A549 (cell line): ENCODE measurements at regions not wholly inside any gene's neighbourhood (a gene's known extent, or its start where the extent isn't known, plus 50 kb on each side); places are given as distances from the start of the nearest gene placed in this dataset.

Source experiments
- ATAC-seq, 2 experiments: fragments of 200-7000 bp in 1 of 2; fragments of >200 bp in 1 of 2; cut with Nextera tagmentation in 1 of 2; cut with Tn5 transposase in 1 of 2; 3 replicates each; pipeline versions ENCODE4 v1.8.0 to v1.9.1; 2018 to 2020; ENCODE audit warnings: mild to moderate bottlenecking in 1 of 2, moderate library complexity in 1 of 2
- CTCF ChIA-PET: fragments of 300-600 bp; sonication (Branson Sonifier 250); formaldehyde crosslinking; extraction: SDS; loops from one replicate; lab custom pipeline; 2021; ENCODE audit warnings: antibody characterized with exemption, inconsistent platforms; lab: Yijun Ruan, JAX
- POLR2A ChIA-PET: fragments of 350-600 bp; formaldehyde crosslinking; extraction: SDS; loops from one replicate; lab custom pipeline; 2021; ENCODE audit warnings: antibody characterized with exemption, inconsistent platforms; lab: Yijun Ruan, JAX
- DNase-seq, 2 experiments: peaks; one replicate each; pipeline versions ENCODE4 v3.0.0 to v3.0.0-alpha.2; 2011 to 2016; ENCODE audit warnings: low read depth in 1 of 2, low spot score in 1 of 2
- FAIRE-seq: peaks from 2 replicates; lab custom pipeline; 2011; peaks lifted over from hg19 to GRCh38; lab: Jason Lieb, UNC
- H3K27ac ChIP-seq, 2 experiments: fragments of >200 bp; sonication (Bioruptor Twin); formaldehyde crosslinking; 3 replicates each; pipeline ENCODE4 v1.5.1; 2016 to 2017
- H3K4me1 ChIP-seq: fragments of >200 bp; sonication (Bioruptor Twin); formaldehyde crosslinking; 3 replicates; pipeline ENCODE4 v1.6.1; 2016
- H3K4me2 ChIP-seq: fragments of >200 bp; sonication (Bioruptor Twin); formaldehyde crosslinking; 3 replicates; pipeline ENCODE4 v1.6.1; 2016
- H3K4me3 ChIP-seq: fragments of >200 bp; sonication (Bioruptor Twin); formaldehyde crosslinking; 3 replicates; pipeline ENCODE4 v1.5.1; 2016
- H3K9me3 ChIP-seq: fragments of >200 bp; sonication (Bioruptor Twin); formaldehyde crosslinking; 3 replicates; pipeline ENCODE4 v1.6.1; 2016
- ATOH8 ChIP-seq: fragments of 250-450 bp; sonication (Bioruptor Pico); IDR thresholded peaks from 2 replicates; pipeline ENCODE4 v1.5.0; 2020; ENCODE audit warnings: low read depth, mild to moderate bottlenecking, moderate library complexity
- CBX8 ChIP-seq: fragments of 200-600 bp; sonication (generic); IDR thresholded peaks from 2 replicates; pipeline ENCODE4 v1.6.1; 2016
- CEBPB ChIP-seq, 2 experiments: fragments of >200 bp in 1 of 2; sonication (Bioruptor Twin) in 1 of 2; formaldehyde crosslinking in 1 of 2; IDR thresholded peaks; 2 replicates each; pipeline ENCODE4 v1.6.1; 2012 to 2016
- CHD4 ChIP-seq: fragments of 200-600 bp; sonication (generic); IDR thresholded peaks from 2 replicates; pipeline ENCODE4 v1.6.1; 2016; ENCODE audit warnings: antibody characterized with exemption, mild to moderate bottlenecking, borderline replicate concordance
- ELK1 ChIP-seq: fragments of 150-350 bp; IDR thresholded peaks from 2 replicates; pipeline ENCODE4 v1.6.1; 2014; ENCODE audit warnings: low read depth, mild to moderate bottlenecking, low read length
- FOSL2 ChIP-seq, 2 experiments: fragments of 450-650 bp in 1 of 2; fragments of >200 bp in 1 of 2; sonication (Bioruptor Twin) in 1 of 2; formaldehyde crosslinking; IDR thresholded peaks; 2 replicates each; pipeline versions ENCODE4 v1.5.0 to v1.6.1; 2016 to 2020; ENCODE audit warnings: mild to moderate bottlenecking in 1 of 2, moderate library complexity in 1 of 2
- HEYL ChIP-seq: fragments of 250-450 bp; sonication (Bioruptor Pico); IDR thresholded peaks from 2 replicates; pipeline ENCODE4 v1.8.0; 2021; ENCODE audit warnings: mild to moderate bottlenecking, moderate library complexity
- HOXB13 ChIP-seq: fragments of 250-450 bp; sonication (Bioruptor Pico); IDR thresholded peaks from 2 replicates; pipeline ENCODE4 v1.5.0; 2020; ENCODE audit warnings: low read depth, mild to moderate bottlenecking, moderate library complexity
- JUN ChIP-seq, 2 experiments: fragments of >200 bp; sonication (Bioruptor Twin); formaldehyde crosslinking; IDR thresholded peaks; 2 replicates in 1 of 2; 3 replicates in 1 of 2; pipeline ENCODE4 v1.6.1; 2016 to 2017
- KDM5A ChIP-seq: fragments of 200-600 bp; sonication (generic); IDR thresholded peaks from 2 replicates; pipeline ENCODE4 v1.6.1; 2016; ENCODE audit warnings: antibody characterized with exemption, mild to moderate bottlenecking
- MAFK ChIP-seq: fragments of 450-650 bp; IDR thresholded peaks from 2 replicates; pipeline ENCODE4 v1.6.1; 2014; ENCODE audit not compliant: partially characterized antibody
- MAX ChIP-seq: IDR thresholded peaks from 2 replicates; pipeline ENCODE4 v1.6.1; 2012
- MAZ ChIP-seq: fragments of 150-350 bp; IDR thresholded peaks from 2 replicates; pipeline ENCODE4 v1.6.1; 2014; ENCODE audit warnings: antibody characterized with exemption, low read depth, low read length, borderline replicate concordance
- MYC ChIP-seq: IDR thresholded peaks from 2 replicates; pipeline ENCODE4 v1.6.1; 2012; ENCODE audit warnings: mild to moderate bottlenecking, inconsistent platforms, low read length, improper control_type of control experiment, borderline replicate concordance
- RARB ChIP-seq: fragments of 250-450 bp; sonication (Bioruptor Pico); IDR thresholded peaks from 2 replicates; pipeline ENCODE4 v1.8.0; 2021; ENCODE audit warnings: mild to moderate bottlenecking, moderate library complexity
- RCOR1 ChIP-seq: fragments of 150-350 bp; IDR thresholded peaks from 2 replicates; pipeline ENCODE4 v1.6.1; 2014; ENCODE audit warnings: antibody characterized with exemption, low read length, low read depth
- RNF2 ChIP-seq: fragments of 200-600 bp; sonication (generic); IDR thresholded peaks from 2 replicates; pipeline ENCODE4 v1.6.1; 2016; ENCODE audit warnings: low read depth, mild to moderate bottlenecking, antibody characterized with exemption, moderate library complexity, borderline replicate concordance
- TP53 ChIP-seq: fragments of 250-450 bp; sonication (Bioruptor Pico); IDR thresholded peaks from 2 replicates; pipeline ENCODE4 v1.5.0; 2021; ENCODE audit warnings: mild to moderate bottlenecking, moderate library complexity
- USF2 ChIP-seq: fragments of 450-650 bp; IDR thresholded peaks from 2 replicates; pipeline ENCODE4 v1.6.1; 2014; ENCODE audit warnings: antibody characterized with exemption
- ZFP36 ChIP-seq: fragments of 450-650 bp; IDR thresholded peaks from 2 replicates; pipeline ENCODE4 v1.6.1; 2014; ENCODE audit warnings: borderline replicate concordance; ENCODE audit not compliant: partially characterized antibody
- ZSCAN20 ChIP-seq: fragments of 250-450 bp; sonication (Bioruptor Pico); IDR thresholded peaks from 2 replicates; pipeline ENCODE4 v1.8.0; 2022; ENCODE audit warnings: mild to moderate bottlenecking, moderate library complexity
- WGBS: methylation state at CpG from one replicate; pipeline ENCODE4 v1.1.6; 2017; ENCODE audit errors: missing lambda C conversion rate; 5-methylcytosine and 5-hydroxymethylcytosine counted together

GRCh38 chr15:75125935-75126334, 75.7 kb upstream of the C15orf39 start:
- Histone ChIP-seq H3K4me2 (no peak overlapping the region), H3K27ac (peak overlapping the region in 1 of 2 experiments; percentile 40; a peak in 1 of 6 replicates), H3K4me1 (peaks cover 41% of the 10 kb centered on the region), H3K4me3 (no peak overlapping the region), H3K9me3 (no peaks in the 10 kb centered on the region)
- ATAC-seq (peak; percentile 14 to 43; a peak in 1 of 6 replicates), DNase-seq (no peak), FAIRE-seq (no peak)
- no peak for TF ChIP-seq JUN (IDR thresholded peaks at IDR 0.05)
- no peak for TF ChIP-seq ATOH8 (CRISPR knock-in tag)
- TF ChIP-seq ZSCAN20 = no peak
- TF ChIP-seq ZFP36 = no peak
- TF ChIP-seq MAZ = no peak
- no peak for TF ChIP-seq CBX8
- no peak for TF ChIP-seq CHD4
- TF ChIP-seq USF2 = no peak
- no peak for TF ChIP-seq HOXB13
- TF ChIP-seq MYC = no peak
- TF ChIP-seq TP53 = no peak
- no peak for TF ChIP-seq RCOR1
- no peak for TF ChIP-seq RNF2
- no peak for TF ChIP-seq KDM5A
- TF ChIP-seq MAFK = no peak
- no peak for TF ChIP-seq MAX
- no peak for TF ChIP-seq ELK1
- no peak for TF ChIP-seq RARB (CRISPR knock-in tag)
- TF ChIP-seq CEBPB (IDR thresholded peaks at IDR 0.05) = no peak
- POLR2A ChIA-PET = no interaction called here
- WGBS = 93% methylated on average over 5 of the region's 5 CpGs
- CTCF ChIA-PET = interaction anchor here (1.2 to 1.3 kb wide), 2 partner anchors 9 to 78 kb away, joined by 3 to 4 read pairs; no protein-coding TSS in a partner anchor

GRCh38 chr15:75126864-75127580, 74.7 kb upstream of the C15orf39 start:
- H3K4me3 ChIP-seq = no peak overlapping the region

GRCh38 chr15:75129788-75130187, 71.9 kb upstream of the C15orf39 start:
- H3K27ac ChIP-seq = no peak overlapping the region
- POLR2A ChIA-PET = no interaction called here
- no peak for FAIRE-seq
- no peak overlapping the region for H3K4me3 ChIP-seq
- CTCF ChIA-PET = interaction anchor here (0.6 to 1.3 kb wide), 6 partner anchors 14 to 359 kb away, joined by 3 to 4 read pairs (median 3); no protein-coding TSS in a partner anchor
- no peak for DNase-seq
- H3K9me3 ChIP-seq = no peaks in the 10 kb centered on the region
- 85% methylated on average over 4 of the region's 4 CpGs for WGBS
- ATAC-seq = no peak; a peak in 2 of 6 replicates
- no peak overlapping the region for H3K4me2 ChIP-seq
- TF ChIP-seq USF2 (0 out of 2 replicates have a peak, but pooled peaks have one; percentile 18), HEYL (CRISPR knock-in tag) (no peak)
- H3K4me1 ChIP-seq = peaks cover 12% of the 10 kb centered on the region

More at GRCh38 chr15:75126864-75127580, 74.7 kb upstream of the C15orf39 start:
- ATAC-seq (no peak; a peak in 1 of 6 replicates), FAIRE-seq (no peak), DNase-seq (no peak)
- 0 out of 3 replicates have a peak overlapping the region, but pooled peaks have one; percentile 4 for H3K4me2 ChIP-seq
- peaks cover 36% of the 10 kb centered on the region for H3K4me1 ChIP-seq
- POLR2A ChIA-PET = no interaction called here
- peak overlapping the region in 1 of 2 experiments; percentile 40; a peak in 1 of 6 replicates for H3K27ac ChIP-seq
- no peaks in the 10 kb centered on the region for H3K9me3 ChIP-seq
- TF ChIP-seq TP53 (no peak), CEBPB (IDR thresholded peaks at IDR 0.05) (no peak), FOSL2 (IDR thresholded peaks at IDR 0.05) (no peak), FOSL2 (CRISPR knock-in tag; IDR thresholded peaks at IDR 0.05) (peak; percentile 39; the same call in 1 of the 2 replicates)
- CTCF ChIA-PET = interaction anchor here (1.3 kb wide), 1 partner anchor 18 kb away, joined by 4 read pairs; no protein-coding TSS in a partner anchor
- 69% methylated on average over 10 of the region's 10 CpGs for WGBS
